ENCODE measurements at regions not wholly inside any gene's neighbourhood (a gene's known extent, or its start where the extent isn't known, plus 50 kb on each side); places are given as distances from the start of the nearest gene placed in this dataset.

GRCh38 chr13:26968431-26969341, 202.9 kb downstream of the USP12 start:
- TF ChIP-seq CTCF (IDR thresholded peaks at IDR 0.05) (no peak), POLR2A (IDR thresholded peaks at IDR 0.05) (no peak)
